ENCODE measurements at regions not wholly inside any gene's neighbourhood (a gene's known extent, or its start where the extent isn't known, plus 50 kb on each side); places are given as distances from the start of the nearest gene placed in this dataset.

DNA sequence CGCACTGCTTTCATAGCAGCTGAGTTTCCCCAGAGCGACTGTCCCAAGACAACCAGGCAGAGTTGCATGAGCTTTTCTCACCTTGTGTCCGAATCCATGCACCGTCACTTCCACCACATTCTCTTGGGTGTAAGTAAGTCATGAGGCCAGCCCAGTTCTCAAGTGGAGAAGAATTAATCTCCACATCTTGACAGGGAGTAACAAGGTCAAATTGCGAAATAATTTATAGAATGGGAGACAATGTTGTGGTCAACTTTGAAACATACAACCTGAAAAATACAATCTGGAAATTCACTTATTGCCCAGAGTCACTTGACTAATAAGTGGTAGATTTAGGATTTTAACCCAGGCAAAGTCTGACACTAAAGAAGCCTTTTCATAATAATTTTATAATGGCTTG is 123.7 kb downstream of the UFM1 start:
- no peaks in the 10 kb centered on the region for H3K27me3 ChIP-seq (ENCODE audit: control insufficient read depth in 2 of 2, insufficient read depth in 2 of 2, low read length in 2 of 2)
- no peaks in the 10 kb centered on the region for H3K9me3 ChIP-seq (replicated peaks in 1 of 2; ENCODE audit: control insufficient read depth in 1 of 2, insufficient read depth in 1 of 2, low read length in 2 of 2)
- H3K4me2 ChIP-seq (replicated peaks; ENCODE audit: extremely low read depth, low read length, poor library complexity, severe bottlenecking): no peak overlapping the region
- H3K79me2 ChIP-seq (ENCODE audit: insufficient read depth, low read length): no peaks in the 10 kb centered on the region
- Mint-ChIP-seq H3K9me3 (peaks cover 0 to 11% (median 3%) of the 10 kb centered on the region in 7 donors), H3K4me3 (no peak overlapping the region), H3K4me1 (no peaks in the 10 kb centered on the region), H3K36me3 (no peaks in the 10 kb centered on the region), H3K27me3 (ENCODE audit: low read depth in 3 of 3) (no peaks in the 10 kb centered on the region), H3K27ac (no peak overlapping the region)
- intact Hi-C loops (cut with micrococcal nuclease): no loop called here
- TF ChIP-seq, protein P1, sequence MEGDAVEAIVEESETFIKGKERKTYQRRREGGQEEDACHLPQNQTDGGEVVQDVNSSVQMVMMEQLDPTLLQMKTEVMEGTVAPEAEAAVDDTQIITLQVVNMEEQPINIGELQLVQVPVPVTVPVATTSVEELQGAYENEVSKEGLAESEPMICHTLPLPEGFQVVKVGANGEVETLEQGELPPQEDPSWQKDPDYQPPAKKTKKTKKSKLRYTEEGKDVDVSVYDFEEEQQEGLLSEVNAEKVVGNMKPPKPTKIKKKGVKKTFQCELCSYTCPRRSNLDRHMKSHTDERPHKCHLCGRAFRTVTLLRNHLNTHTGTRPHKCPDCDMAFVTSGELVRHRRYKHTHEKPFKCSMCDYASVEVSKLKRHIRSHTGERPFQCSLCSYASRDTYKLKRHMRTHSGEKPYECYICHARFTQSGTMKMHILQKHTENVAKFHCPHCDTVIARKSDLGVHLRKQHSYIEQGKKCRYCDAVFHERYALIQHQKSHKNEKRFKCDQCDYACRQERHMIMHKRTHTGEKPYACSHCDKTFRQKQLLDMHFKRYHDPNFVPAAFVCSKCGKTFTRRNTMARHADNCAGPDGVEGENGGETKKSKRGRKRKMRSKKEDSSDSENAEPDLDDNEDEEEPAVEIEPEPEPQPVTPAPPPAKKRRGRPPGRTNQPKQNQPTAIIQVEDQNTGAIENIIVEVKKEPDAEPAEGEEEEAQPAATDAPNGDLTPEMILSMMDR (IDR thresholded peaks at IDR 0.05): no peak
- WGBS (ENCODE audit: insufficient coverage): 93% methylated on average over 2 of the region's 5 CpGs
- no peak for DNase-seq
- H3K4me3 ChIP-seq (replicated peaks in 1 of 3; ENCODE audit: low read depth in 2 of 3, low read length in 3 of 3): no peak overlapping the region
- H2AFZ ChIP-seq (ENCODE audit: insufficient read depth, low read depth, low read length, poor library complexity, severe bottlenecking): no peak overlapping the region
- H3K9ac ChIP-seq (ENCODE audit: insufficient read depth, low read length, poor library complexity, severe bottlenecking): no peak overlapping the region
- H3K36me3 ChIP-seq (replicated peaks in 1 of 2; ENCODE audit: control insufficient read depth in 1 of 2, insufficient read depth in 2 of 2, low read length in 2 of 2): no peaks in the 10 kb centered on the region
- no peak overlapping the region for H3K27ac ChIP-seq (ENCODE audit: low read depth in 1 of 2, low read length in 2 of 2)
- no peaks in the 10 kb centered on the region for H4K20me1 ChIP-seq (ENCODE audit: insufficient read depth, low read length)
- no peaks in the 10 kb centered on the region for H3K4me1 ChIP-seq (ENCODE audit: control insufficient read depth in 1 of 2, insufficient read depth in 2 of 2, low read length in 2 of 2)

DNA sequence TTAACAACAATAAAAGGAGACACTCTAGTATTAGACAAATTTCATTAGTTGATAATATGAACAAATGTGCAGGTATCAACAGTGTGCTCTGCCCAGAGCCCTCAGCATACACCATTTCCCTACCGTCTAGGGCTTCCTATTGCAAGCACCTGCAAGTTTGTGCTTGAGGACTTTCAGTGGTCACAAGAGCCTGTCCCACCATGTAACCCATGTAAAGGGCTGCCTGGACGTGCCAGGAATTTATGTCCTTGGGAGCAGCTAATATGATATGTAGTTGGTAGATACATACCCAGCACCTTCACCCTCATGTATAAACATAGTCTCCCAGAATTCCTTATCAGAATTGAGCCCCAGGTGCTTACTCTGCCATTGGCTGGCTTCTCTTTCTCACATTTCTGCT is 128.0 kb downstream of the UFM1 start:
- no peaks in the 10 kb centered on the region for H3K4me1 Mint-ChIP-seq
- Histone ChIP-seq H4K20me1 (ENCODE audit: insufficient read depth, low read length) (no peaks in the 10 kb centered on the region), H3K4me3 (replicated peaks in 1 of 3; ENCODE audit: low read depth in 2 of 3, low read length in 3 of 3) (no peak overlapping the region), H3K9ac (ENCODE audit: insufficient read depth, low read length, poor library complexity, severe bottlenecking) (no peak overlapping the region), H3K4me1 (ENCODE audit: control insufficient read depth in 1 of 2, insufficient read depth in 2 of 2, low read length in 2 of 2) (no peaks in the 10 kb centered on the region), H3K79me2 (ENCODE audit: insufficient read depth, low read length) (no peaks in the 10 kb centered on the region), H3K27me3 (ENCODE audit: control insufficient read depth in 2 of 2, insufficient read depth in 2 of 2, low read length in 2 of 2) (no peaks in the 10 kb centered on the region), H3K27ac (ENCODE audit: low read depth in 1 of 2, low read length in 2 of 2) (no peak overlapping the region), H3K9me3 (replicated peaks in 1 of 2; ENCODE audit: control insufficient read depth in 1 of 2, insufficient read depth in 1 of 2, low read length in 2 of 2) (no peaks in the 10 kb centered on the region), H3K36me3 (replicated peaks in 1 of 2; ENCODE audit: control insufficient read depth in 1 of 2, insufficient read depth in 2 of 2, low read length in 2 of 2) (no peaks in the 10 kb centered on the region), H3K4me2 (replicated peaks; ENCODE audit: extremely low read depth, low read length, poor library complexity, severe bottlenecking) (no peak overlapping the region), H2AFZ (ENCODE audit: insufficient read depth, low read depth, low read length, poor library complexity, severe bottlenecking) (no peak overlapping the region)
- H3K9me3 Mint-ChIP-seq: peaks cover 0 to 5% (median 0%) of the 10 kb centered on the region in 7 donors
- H3K27ac Mint-ChIP-seq: no peak overlapping the region
- intact Hi-C loops (cut with micrococcal nuclease): no loop called here
- H3K27me3 Mint-ChIP-seq (ENCODE audit: low read depth in 3 of 3): peaks cover 0 to 2% (median 0%) of the 10 kb centered on the region in 3 donors
- no peaks in the 10 kb centered on the region for H3K36me3 Mint-ChIP-seq
- DNase-seq: no peak
- no peak overlapping the region for H3K4me3 Mint-ChIP-seq
- TF ChIP-seq, protein P1 (IDR thresholded peaks at IDR 0.05): no peak
- 71% methylated on average over 1 of the region's 2 CpGs for WGBS (ENCODE audit: insufficient coverage)
